ENCODE measurements at regions not wholly inside any gene's neighbourhood (a gene's known extent, or its start where the extent isn't known, plus 50 kb on each side); places are given as distances from the start of the nearest gene placed in this dataset.

- H4K20me1 ChIP-seq (ENCODE audit: insufficient read depth) = no peaks in the 10 kb centered on the region
- no peaks in the 10 kb centered on the region for H3K27me3 ChIP-seq (ENCODE audit: insufficient read depth)
- no peaks in the 10 kb centered on the region for H3K79me2 ChIP-seq (ENCODE audit: insufficient read depth)
- CTCF ChIA-PET = no interaction called here
- H3K4me2 ChIP-seq = no peak overlapping the region
- H3K9ac ChIP-seq = no peak overlapping the region
- no peaks in the 10 kb centered on the region for H3K36me3 ChIP-seq (replicated peaks in 1 of 2; ENCODE audit: control insufficient read depth in 1 of 2, insufficient read depth in 2 of 2, low read length in 1 of 2)
- no peak overlapping the region for H3K27ac ChIP-seq (ENCODE audit: low read depth in 2 of 2, low read length in 1 of 2)
- TF ChIP-seq CHD2 (IDR thresholded peaks at IDR 0.05; ENCODE audit: low read length, partially characterized antibody) (no peak), YY1 (IDR thresholded peaks at IDR 0.05; ENCODE audit: low read depth) (no peak), PBX3 (IDR thresholded peaks at IDR 0.05) (no peak), POLR2AphosphoS5 (IDR thresholded peaks at IDR 0.05; ENCODE audit: low read depth, low read length) (no peak), IRF3 (IDR thresholded peaks at IDR 0.05; ENCODE audit: low read depth, low read length) (no peak), USF1 (IDR thresholded peaks at IDR 0.05; ENCODE audit: borderline replicate concordance, low read depth) (no peak), MXI1 (IDR thresholded peaks at IDR 0.05; ENCODE audit: low read depth, low read length) (no peak), SMC3 (IDR thresholded peaks at IDR 0.05; ENCODE audit: low read depth, low read length) (no peak), EP300 (IDR thresholded peaks at IDR 0.05; ENCODE audit: borderline replicate concordance in 1 of 2, low read depth in 1 of 2, low read length in 1 of 2) (peak in 1 of 2 experiments; percentile 45; a peak in 1 of 4 replicates), RCOR1 (IDR thresholded peaks at IDR 0.05; ENCODE audit: low read length) (peak; percentile 36; the same call in 1 of the 2 replicates), GABPA (IDR thresholded peaks at IDR 0.05; ENCODE audit: low read depth) (no peak), CTCF (IDR thresholded peaks at IDR 0.05) (no peak)
- POLR2A ChIA-PET = no interaction called here
- peaks cover 5% of the 10 kb centered on the region for H3F3A ChIP-seq (replicated peaks; ENCODE audit: insufficient read depth)
- peaks cover 6 to 9% of the 10 kb centered on the region in 2 experiments; a peak in 2 of 4 replicates for H3K4me1 ChIP-seq (ENCODE audit: control insufficient read depth in 1 of 2, insufficient read depth in 2 of 2, low read depth in 1 of 2, low read length in 1 of 2)
- no peaks in the 10 kb centered on the region for H3K9me2 ChIP-seq
- no peak overlapping the region for H3K4me3 ChIP-seq (ENCODE audit: low read depth in 2 of 2, low read length in 1 of 2)
- no peaks in the 10 kb centered on the region for H3K9me3 ChIP-seq
- DNase-seq = no peak
- no peak overlapping the region for H2AFZ ChIP-seq (ENCODE audit: low read depth)
Observed at GRCh38 chr3:155236473-155236872, 57.0 kb downstream of the STRIT1 start.
